GM23338 (cell line): ENCODE measurements at regions not wholly inside any gene's neighbourhood (a gene's known extent, or its start where the extent isn't known, plus 50 kb on each side); places are given as distances from the start of the nearest gene placed in this dataset.

Experiments used
- ATAC-seq: fragments of 200-7000 bp; cut with Tn5 transposase; 3 replicates; pipeline ENCODE4 v1.9.1; 2020
- DNase-seq: peaks from one replicate; pipeline ENCODE4 v3.0.0-alpha.2; 2015; ENCODE audit warnings: low spot score
- H2AFZ ChIP-seq: fragments of 200-600 bp; sonication (generic); 2 replicates; pipeline ENCODE4 v1.8.0; 2016; ENCODE audit warnings: antibody characterized with exemption, mild to moderate bottlenecking, moderate library complexity
- H3F3A ChIP-seq: fragments of 200-600 bp; sonication (generic); replicated peaks from 2 replicates; pipeline ENCODE4 v1.8.0; 2017; ENCODE audit warnings: antibody characterized with exemption, mixed run types, low read depth
- H3K27ac ChIP-seq: fragments of 200-600 bp; sonication (generic); 2 replicates; pipeline ENCODE4 v1.6.1; 2016; ENCODE audit warnings: low read depth
- H3K27me3 ChIP-seq: fragments of 200-600 bp; sonication (generic); 2 replicates; pipeline ENCODE4 v1.8.0; 2016; ENCODE audit warnings: mild to moderate bottlenecking, mixed run types, moderate library complexity; ENCODE audit not compliant: insufficient read depth
- H3K36me3 ChIP-seq: fragments of 200-600 bp; sonication (generic); 2 replicates; pipeline ENCODE4 v1.8.0; 2016; ENCODE audit warnings: mild to moderate bottlenecking; ENCODE audit not compliant: insufficient read depth
- H3K4me1 ChIP-seq: fragments of 200-600 bp; sonication (generic); 2 replicates; pipeline ENCODE4 v1.8.0; 2016; ENCODE audit warnings: mild to moderate bottlenecking, moderate library complexity; ENCODE audit not compliant: insufficient read depth
- H3K4me2 ChIP-seq: fragments of 200-600 bp; sonication (generic); 2 replicates; pipeline ENCODE4 v1.7.1; 2017; ENCODE audit warnings: mixed run types
- H3K4me3 ChIP-seq: fragments of 200-600 bp; sonication (generic); 2 replicates; pipeline ENCODE4 v1.6.1; 2016; ENCODE audit warnings: mixed run types
- H3K79me2 ChIP-seq: fragments of 200-600 bp; sonication (generic); replicated peaks from 2 replicates; pipeline ENCODE4 v1.8.0; 2017; ENCODE audit warnings: mild to moderate bottlenecking; ENCODE audit not compliant: insufficient read depth
- H3K9me2 ChIP-seq: fragments of 200-600 bp; sonication (generic); 2 replicates; pipeline ENCODE4 v1.8.0; 2017; ENCODE audit not compliant: insufficient read depth
- H4K20me1 ChIP-seq: fragments of 200-600 bp; sonication (generic); replicated peaks from 2 replicates; pipeline ENCODE4 v1.8.0; 2017; ENCODE audit warnings: mild to moderate bottlenecking; ENCODE audit not compliant: insufficient read depth
- H3K27ac Mint-ChIP-seq: 2 replicates; pipeline ENCODE4 v1.8.0; 2020; ENCODE audit warnings: inconsistent platforms, mild to moderate bottlenecking, moderate library complexity, mixed read lengths
- H3K27me3 Mint-ChIP-seq: 3 replicates; pipeline ENCODE4 v1.8.0; 2022; ENCODE audit warnings: low read depth, mild to moderate bottlenecking, moderate library complexity, mixed read lengths, inconsistent platforms; ENCODE audit not compliant: insufficient read depth, poor library complexity
- H3K36me3 Mint-ChIP-seq: 3 replicates; pipeline ENCODE4 v1.8.0; 2021; ENCODE audit warnings: low read depth, mild to moderate bottlenecking, inconsistent platforms, moderate library complexity, mixed read lengths
- H3K4me1 Mint-ChIP-seq: 3 replicates; pipeline ENCODE4 v1.8.0; 2020; ENCODE audit warnings: mild to moderate bottlenecking, inconsistent platforms, mixed read lengths
- H3K4me3 Mint-ChIP-seq: 3 replicates; pipeline ENCODE4 v1.8.0; 2021; ENCODE audit warnings: moderate library complexity, mild to moderate bottlenecking, inconsistent platforms, mixed read lengths
- H3K9me3 Mint-ChIP-seq: 3 replicates; pipeline ENCODE4 v1.8.0; 2020; ENCODE audit warnings: moderate library complexity, mild to moderate bottlenecking, inconsistent platforms, mixed read lengths
- CTCF ChIP-seq, 2 experiments: fragments of 200-600 bp in 1 of 2; sonication (generic) in 1 of 2; conservative IDR thresholded peaks; 2 replicates each; pipeline versions ENCODE4 v1.5.1 to v1.6.1; 2016 to 2017; ENCODE audit warnings: antibody characterized with exemption in 2 of 2, low read depth in 2 of 2, mild to moderate bottlenecking in 2 of 2, moderate library complexity in 1 of 2
- EZH2phosphoT487 ChIP-seq: fragments of 200-600 bp; sonication (generic); IDR thresholded peaks from one replicate; pipeline ENCODE4 v1.8.1; 2018; ENCODE audit warnings: antibody characterized with exemption; ENCODE audit not compliant: unreplicated experiment
- JUNB ChIP-seq: IDR thresholded peaks from one replicate; pipeline ENCODE4 v1.6.1; 2016; ENCODE audit warnings: antibody characterized with exemption; ENCODE audit not compliant: unreplicated experiment
- NANOG ChIP-seq: IDR thresholded peaks from 2 replicates; pipeline ENCODE4 v1.6.1; 2016; ENCODE audit warnings: antibody characterized with exemption, borderline replicate concordance
- REST ChIP-seq: IDR thresholded peaks from one replicate; pipeline ENCODE4 v1.6.1; 2018; ENCODE audit warnings: antibody characterized with exemption; ENCODE audit not compliant: unreplicated experiment
- ZNF114 ChIP-seq: fragments of 250-450 bp; sonication (Bioruptor Pico); IDR thresholded peaks from 2 replicates; pipeline ENCODE4 v1.5.0; 2020; ENCODE audit warnings: mild to moderate bottlenecking, moderate library complexity
- ZNF331 ChIP-seq: fragments of 250-450 bp; sonication (Bioruptor Pico); IDR thresholded peaks from 2 replicates; pipeline ENCODE4 v1.5.0; 2020; ENCODE audit warnings: low read depth, mild to moderate bottlenecking, moderate library complexity
- TF ChIP-seq, protein P1 (sequence below): IDR thresholded peaks from 2 replicates; pipeline ENCODE4 v1.6.1; 2016; ENCODE audit warnings: antibody characterized with exemption

- DNase-seq: no peak
- H3F3A ChIP-seq: no peaks in the 10 kb centered on the region
- no peak overlapping the region for H3K4me2 ChIP-seq
- no peaks in the 10 kb centered on the region for H4K20me1 ChIP-seq
- TF ChIP-seq ZNF331 (CRISPR knock-in tag): no peak
- TF ChIP-seq JUNB: no peak
- TF ChIP-seq NANOG: no peak
- no peak for TF ChIP-seq EZH2phosphoT487
- TF ChIP-seq REST: no peak
- no peak for TF ChIP-seq CTCF (conservative IDR thresholded peaks at IDR 0.05; ENCODE audit: low read depth in 2 of 2)
- TF ChIP-seq, protein P1, sequence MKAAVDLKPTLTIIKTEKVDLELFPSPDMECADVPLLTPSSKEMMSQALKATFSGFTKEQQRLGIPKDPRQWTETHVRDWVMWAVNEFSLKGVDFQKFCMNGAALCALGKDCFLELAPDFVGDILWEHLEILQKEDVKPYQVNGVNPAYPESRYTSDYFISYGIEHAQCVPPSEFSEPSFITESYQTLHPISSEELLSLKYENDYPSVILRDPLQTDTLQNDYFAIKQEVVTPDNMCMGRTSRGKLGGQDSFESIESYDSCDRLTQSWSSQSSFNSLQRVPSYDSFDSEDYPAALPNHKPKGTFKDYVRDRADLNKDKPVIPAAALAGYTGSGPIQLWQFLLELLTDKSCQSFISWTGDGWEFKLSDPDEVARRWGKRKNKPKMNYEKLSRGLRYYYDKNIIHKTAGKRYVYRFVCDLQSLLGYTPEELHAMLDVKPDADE: no peak
- H3K27me3 Mint-ChIP-seq: peaks cover 9% of the 10 kb centered on the region
- peaks cover 2% of the 10 kb centered on the region; the same call in 1 of the 3 replicates for H3K4me1 Mint-ChIP-seq
- no peak overlapping the region for H3K4me3 ChIP-seq
- no peak overlapping the region for H3K27ac Mint-ChIP-seq
- H3K79me2 ChIP-seq: no peaks in the 10 kb centered on the region
- H3K36me3 ChIP-seq: no peaks in the 10 kb centered on the region
- ATAC-seq: no peak
- no peaks in the 10 kb centered on the region for H3K9me2 ChIP-seq
- H3K27ac ChIP-seq: no peak overlapping the region
- H3K9me3 Mint-ChIP-seq: no peaks in the 10 kb centered on the region
- H3K36me3 Mint-ChIP-seq: no peaks in the 10 kb centered on the region; the same call in 2 of the 3 replicates
- H2AFZ ChIP-seq: no peak overlapping the region
- H3K27me3 ChIP-seq: no peaks in the 10 kb centered on the region
- no peak overlapping the region for H3K4me3 Mint-ChIP-seq
- no peaks in the 10 kb centered on the region for H3K4me1 ChIP-seq
Measured at GRCh38 chr17:79444198-79444597, 166.7 kb downstream of the RBFOX3 start.

DNA sequence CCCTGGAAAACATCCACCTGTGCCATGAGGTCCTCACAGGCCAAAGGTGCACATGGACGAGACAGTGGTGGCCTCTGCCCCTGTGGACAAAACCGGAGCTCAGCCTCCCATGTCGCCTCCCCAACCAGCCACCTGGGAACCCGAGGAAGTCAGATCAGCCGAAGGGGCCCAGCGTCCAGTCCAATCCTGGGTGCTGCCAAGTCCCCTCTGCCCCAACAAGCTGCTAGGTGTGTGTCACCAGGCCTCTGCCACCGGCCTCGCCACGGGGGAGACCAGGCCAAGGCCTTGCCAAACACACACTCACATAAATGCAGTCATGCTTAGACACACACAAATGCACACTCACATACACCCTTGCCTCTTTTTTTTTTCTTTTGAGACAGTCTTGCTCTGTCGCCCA, 167.8 kb downstream of the RBFOX3 start:
- no peaks in the 10 kb centered on the region for H3K79me2 ChIP-seq
- Mint-ChIP-seq H3K4me3 (no peak overlapping the region), H3K9me3 (no peaks in the 10 kb centered on the region), H3K4me1 (peaks cover 2% of the 10 kb centered on the region; the same call in 1 of the 3 replicates), H3K27ac (no peak overlapping the region), H3K27me3 (peaks cover 12% of the 10 kb centered on the region), H3K36me3 (no peaks in the 10 kb centered on the region; the same call in 2 of the 3 replicates)
- no peak overlapping the region for H3K4me2 ChIP-seq
- no peak overlapping the region for H3K27ac ChIP-seq
- TF ChIP-seq, protein P1: no peak
- TF ChIP-seq NANOG (no peak), ZNF114 (CRISPR knock-in tag) (no peak)
- no peak for DNase-seq
- H3K4me1 ChIP-seq: no peaks in the 10 kb centered on the region
- no peaks in the 10 kb centered on the region for H3K9me2 ChIP-seq
- H2AFZ ChIP-seq: no peak overlapping the region
- no peaks in the 10 kb centered on the region for H3K36me3 ChIP-seq
- H3K4me3 ChIP-seq: no peak overlapping the region
- ATAC-seq: no peak
- H3K27me3 ChIP-seq: no peaks in the 10 kb centered on the region
- no peaks in the 10 kb centered on the region for H4K20me1 ChIP-seq
- H3F3A ChIP-seq: no peaks in the 10 kb centered on the region
